ENCODE measurements at regions not wholly inside any gene's neighbourhood (a gene's known extent, or its start where the extent isn't known, plus 50 kb on each side); places are given as distances from the start of the nearest gene placed in this dataset.

DNA sequence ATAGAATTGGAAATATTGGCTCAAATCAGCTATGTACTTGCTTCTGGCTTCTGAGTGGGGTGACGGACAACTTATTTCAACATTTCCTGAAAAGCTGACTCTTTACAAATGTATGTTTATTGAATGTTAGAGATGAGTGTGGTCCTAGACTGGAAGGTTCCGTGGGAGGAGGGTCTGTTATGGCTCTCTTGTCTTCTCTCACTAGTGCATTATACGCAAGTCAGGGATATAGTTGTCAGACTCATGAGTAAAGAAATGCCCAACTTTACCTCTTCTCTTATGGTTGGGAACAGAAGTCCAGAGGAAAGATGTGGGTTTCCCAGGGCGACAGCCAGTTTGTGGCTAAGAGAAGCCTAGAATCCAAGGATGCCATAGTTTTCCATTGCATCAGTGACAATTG, 839.3 kb upstream of the WWC1 start:
- TF ChIP-seq, protein P1, sequence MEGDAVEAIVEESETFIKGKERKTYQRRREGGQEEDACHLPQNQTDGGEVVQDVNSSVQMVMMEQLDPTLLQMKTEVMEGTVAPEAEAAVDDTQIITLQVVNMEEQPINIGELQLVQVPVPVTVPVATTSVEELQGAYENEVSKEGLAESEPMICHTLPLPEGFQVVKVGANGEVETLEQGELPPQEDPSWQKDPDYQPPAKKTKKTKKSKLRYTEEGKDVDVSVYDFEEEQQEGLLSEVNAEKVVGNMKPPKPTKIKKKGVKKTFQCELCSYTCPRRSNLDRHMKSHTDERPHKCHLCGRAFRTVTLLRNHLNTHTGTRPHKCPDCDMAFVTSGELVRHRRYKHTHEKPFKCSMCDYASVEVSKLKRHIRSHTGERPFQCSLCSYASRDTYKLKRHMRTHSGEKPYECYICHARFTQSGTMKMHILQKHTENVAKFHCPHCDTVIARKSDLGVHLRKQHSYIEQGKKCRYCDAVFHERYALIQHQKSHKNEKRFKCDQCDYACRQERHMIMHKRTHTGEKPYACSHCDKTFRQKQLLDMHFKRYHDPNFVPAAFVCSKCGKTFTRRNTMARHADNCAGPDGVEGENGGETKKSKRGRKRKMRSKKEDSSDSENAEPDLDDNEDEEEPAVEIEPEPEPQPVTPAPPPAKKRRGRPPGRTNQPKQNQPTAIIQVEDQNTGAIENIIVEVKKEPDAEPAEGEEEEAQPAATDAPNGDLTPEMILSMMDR (IDR thresholded peaks at IDR 0.05) = no peak
- TF ChIP-seq ZFX (IDR thresholded peaks at IDR 0.05; ENCODE audit: borderline replicate concordance) = no peak
